Esophagus squamous epithelium (tissue), 5 donors: ENCODE measurements at regions not wholly inside any gene's neighbourhood (a gene's known extent, or its start where the extent isn't known, plus 50 kb on each side); places are given as distances from the start of the nearest gene placed in this dataset.

Source experiments
- DNase-seq: peaks from one replicate; lab custom pipeline; 2025; lab: John Stamatoyannopoulos, UW
- H3K27ac ChIP-seq, 4 donors: fragments of 200-600 bp; sonication (generic); one replicate each; pipeline ENCODE4 v1.5.1; 2016 to 2019; ENCODE audit warnings: mild to moderate bottlenecking in 1 of 4
- H3K27me3 ChIP-seq, 4 donors: fragments of 200-600 bp; sonication (generic); 1 replicate in 3 of 4; 2 replicates in 1 of 4; pipeline versions ENCODE4 v1.5.1 to v1.6.0; 2017 to 2021; ENCODE audit warnings: antibody characterized with exemption in 1 of 4
- H3K36me3 ChIP-seq, 3 donors: fragments of 200-600 bp; sonication (generic); one replicate each; pipeline ENCODE4 v1.5.1; 2016 to 2019
- H3K4me1 ChIP-seq, 3 donors: fragments of 200-600 bp; sonication (generic); one replicate each; pipeline ENCODE4 v1.5.1; 2017 to 2019
- H3K4me3 ChIP-seq, 4 donors: fragments of 200-600 bp; sonication (generic); 1 replicate in 3 of 4; 2 replicates in 1 of 4; pipeline ENCODE4 v1.5.1; 2016 to 2019; ENCODE audit warnings: mild to moderate bottlenecking in 2 of 4, moderate library complexity in 1 of 4
- H3K9me3 ChIP-seq, 3 donors: fragments of 200-600 bp; sonication (generic); one replicate each; pipeline ENCODE4 v1.5.1; 2016 to 2019
- CTCF ChIP-seq, 6 experiments: fragments of 450-650 bp in 4 of 6; fragments of 200-600 bp in 2 of 6; sonication (generic) in 2 of 6; IDR thresholded peaks; one replicate each; pipeline ENCODE4 v1.5.1; 2016 to 2019; ENCODE audit warnings: antibody characterized with exemption in 6 of 6, mild to moderate bottlenecking in 4 of 6, moderate library complexity in 4 of 6
- POLR2A ChIP-seq, 4 donors: fragments of 450-650 bp; IDR thresholded peaks; one replicate each; pipeline ENCODE4 v1.6.1; 2017; ENCODE audit warnings: antibody characterized with exemption in 4 of 4, mild to moderate bottlenecking in 4 of 4, moderate library complexity in 3 of 4
- WGBS, 2 donors: methylation state at CpG; one replicate each; pipeline ENCODE4 v1.1.5; 2018; 5-methylcytosine and 5-hydroxymethylcytosine counted together
- intact Hi-C: fragments of 100-400 bp; cut with DNase I; formaldehyde crosslinking; loops from one replicate; pipeline ENCODE4 v1.15.0; 2022
- donor health status: DM: yes; HTN: yes; CAD: no.

- H3K4me3 ChIP-seq, result no peak overlapping the region
- DNase-seq, result no peak
- H3K36me3 ChIP-seq, result no peaks in the 10 kb centered on the region
- no peaks in the 10 kb centered on the region for H3K4me1 ChIP-seq
- WGBS, 2 donors, result 61 to 63% methylated on average over 2 of the region's 2 CpGs
- TF ChIP-seq CTCF (IDR thresholded peaks at IDR 0.05) (no peak), POLR2A (IDR thresholded peaks at IDR 0.05) (no peak)
- H3K27ac ChIP-seq, result no peak overlapping the region
- peaks cover 0 to 13% (median 0%) of the 10 kb centered on the region in 3 donors for H3K9me3 ChIP-seq
- intact Hi-C loops, result no loop called here
- no peaks in the 10 kb centered on the region for H3K27me3 ChIP-seq
Measured at GRCh38 chr4:45455217-45455616, 668.6 kb downstream of the GABRG1 start.

DNA sequence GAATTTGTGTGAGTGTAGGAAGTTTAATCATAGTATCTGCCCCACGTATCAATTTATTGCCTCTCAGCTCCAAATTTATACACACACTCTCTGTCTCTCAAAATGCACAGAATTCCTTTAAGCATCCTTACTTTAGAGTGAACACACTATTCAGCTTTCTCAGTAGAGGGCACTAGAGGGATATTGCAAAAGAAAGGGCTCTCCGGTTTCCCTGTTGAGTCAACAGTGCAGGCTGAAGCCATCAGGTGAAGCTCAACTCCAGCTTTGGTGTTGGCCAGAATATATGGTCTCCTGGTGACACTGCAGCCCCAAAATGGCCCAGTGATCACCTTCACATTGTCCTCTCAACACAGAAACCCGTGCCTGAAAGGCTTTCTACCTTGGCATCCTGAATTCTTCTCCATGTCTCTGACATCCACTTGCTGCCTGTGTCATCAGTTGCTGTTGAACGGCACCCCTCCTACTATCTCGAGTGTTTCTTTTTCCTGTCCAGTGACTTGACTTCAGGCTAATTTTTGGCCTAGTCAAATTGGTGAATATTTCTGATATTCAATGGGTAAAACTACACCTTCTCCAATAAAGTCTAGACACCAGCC lies 670.5 kb downstream of the GABRG1 start:
- no peak for DNase-seq
- peaks cover 0 to 7% (median 0%) of the 10 kb centered on the region in 3 donors for H3K9me3 ChIP-seq
- H3K27me3 ChIP-seq, result no peaks in the 10 kb centered on the region
- TF ChIP-seq CTCF (IDR thresholded peaks at IDR 0.05) (peak in 1 of 6 experiments; percentile 22), POLR2A (IDR thresholded peaks at IDR 0.05) (no peak)
- no peaks in the 10 kb centered on the region for H3K36me3 ChIP-seq
- H3K4me1 ChIP-seq, result no peaks in the 10 kb centered on the region
- H3K27ac ChIP-seq, result no peak overlapping the region
- intact Hi-C loops, result no loop called here
- WGBS, 2 donors, result 28 to 36% methylated on average over 5 of the region's 5 CpGs
- no peak overlapping the region for H3K4me3 ChIP-seq

DNA sequence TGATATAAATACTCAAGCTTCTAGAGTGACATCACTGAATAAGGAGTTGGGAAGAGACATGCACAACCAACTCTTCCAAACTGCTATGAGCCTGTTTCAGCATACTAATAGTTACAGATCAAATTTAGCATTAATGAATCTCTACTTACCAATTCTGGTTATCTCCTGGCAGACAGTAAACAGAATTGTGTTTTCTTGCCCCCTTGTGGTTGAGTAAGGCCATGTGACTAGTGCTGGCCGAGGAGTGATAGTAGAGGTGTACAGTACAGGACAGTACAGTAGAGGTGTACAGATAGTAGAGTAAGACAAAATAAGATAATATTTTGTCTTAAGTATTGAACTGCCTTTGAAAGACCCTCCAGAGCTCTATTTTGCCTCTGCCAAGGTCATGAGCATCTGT lies 681.4 kb downstream of the GABRG1 start:
- H3K9me3 ChIP-seq, result peaks cover 0 to 6% (median 0%) of the 10 kb centered on the region in 3 donors
- no peaks in the 10 kb centered on the region for H3K4me1 ChIP-seq
- intact Hi-C loops, result no loop called here
- WGBS, 2 donors, result 73 to 75% methylated on average over 1 of the region's 1 CpG
- no peak overlapping the region for H3K27ac ChIP-seq
- H3K4me3 ChIP-seq, result no peak overlapping the region
- H3K36me3 ChIP-seq, result no peaks in the 10 kb centered on the region
- no peak for DNase-seq
- no peak for TF ChIP-seq POLR2A (IDR thresholded peaks at IDR 0.05)
- TF ChIP-seq CTCF (IDR thresholded peaks at IDR 0.05), result peak in 1 of 6 experiments; percentile 15
- H3K27me3 ChIP-seq, result no peaks in the 10 kb centered on the region

- DNase-seq, result no peak
- no peak overlapping the region for H3K27ac ChIP-seq
- TF ChIP-seq CTCF (IDR thresholded peaks at IDR 0.05) (no peak), POLR2A (IDR thresholded peaks at IDR 0.05) (no peak)
- H3K9me3 ChIP-seq, result no peaks in the 10 kb centered on the region
- H3K36me3 ChIP-seq, result no peaks in the 10 kb centered on the region
- intact Hi-C loops, result no loop called here
- WGBS, 2 donors, result 37 to 40% methylated on average over 2 of the region's 2 CpGs
- no peaks in the 10 kb centered on the region for H3K27me3 ChIP-seq
- H3K4me3 ChIP-seq, result no peak overlapping the region
- no peaks in the 10 kb centered on the region for H3K4me1 ChIP-seq
Measured at GRCh38 chr4:45438047-45438446, 685.8 kb downstream of the GABRG1 start.

DNA sequence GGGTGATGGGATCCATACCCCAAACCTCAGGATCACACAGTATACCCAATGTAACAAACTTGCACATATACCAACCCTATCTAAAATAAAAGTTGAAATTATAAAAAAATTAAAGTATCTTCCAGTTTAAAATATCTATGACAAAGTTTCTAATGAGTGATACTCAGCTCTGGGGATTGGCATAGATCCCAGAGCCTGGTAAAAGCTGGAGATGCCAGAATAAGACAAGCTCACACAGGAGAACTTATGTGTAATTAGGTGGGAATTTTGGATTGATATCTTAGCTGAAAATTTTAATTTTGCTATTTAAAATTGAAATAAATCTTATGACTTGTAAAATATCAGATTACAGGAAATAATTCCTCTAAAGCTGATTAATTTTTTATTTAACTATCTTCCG lies 686.5 kb downstream of the GABRG1 start:
- Histone ChIP-seq H3K27ac (no peak overlapping the region), H3K27me3 (no peaks in the 10 kb centered on the region), H3K9me3 (no peaks in the 10 kb centered on the region), H3K4me1 (no peaks in the 10 kb centered on the region), H3K4me3 (no peak overlapping the region), H3K36me3 (no peaks in the 10 kb centered on the region)
- intact Hi-C loops, result no loop called here
- TF ChIP-seq CTCF (IDR thresholded peaks at IDR 0.05) (no peak), POLR2A (IDR thresholded peaks at IDR 0.05) (no peak)
- WGBS, 2 donors, result 85 to 95% methylated on average over 1 of the region's 1 CpG
- no peak for DNase-seq
